Psoas muscle (tissue), 7 donors: ENCODE measurements at regions not wholly inside any gene's neighbourhood (a gene's known extent, or its start where the extent isn't known, plus 50 kb on each side); places are given as distances from the start of the nearest gene placed in this dataset.

ENCODE experiments used
- ATAC-seq, 4 donors: fragments of 200-7000 bp; cut with Tn5 transposase; one replicate each; pipeline ENCODE4 v1.9.1; 2020; ENCODE audit warnings: moderate library complexity in 3 of 4, mild to moderate bottlenecking in 2 of 4
- DNase-seq, 2 donors: peaks; one replicate each; pipeline ENCODE4 v3.0.0-alpha.2; 2020
- H3K27ac ChIP-seq: fragments of 200-600 bp; one replicate; pipeline ENCODE4 v1.8.0; 2022
- H3K27me3 ChIP-seq, 3 donors: fragments of 200-600 bp in 1 of 3; one replicate each; pipeline versions ENCODE4 v1.6.1 to v1.8.0; 2013 to 2022; ENCODE audit warnings: low read length in 2 of 3, mild to moderate bottlenecking in 2 of 3, moderate library complexity in 1 of 3; ENCODE audit not compliant: insufficient read depth in 3 of 3
- H3K36me3 ChIP-seq, 2 donors: fragments of 200-600 bp in 1 of 2; one replicate each; pipeline versions ENCODE4 v1.6.1 to v1.8.0; 2013 to 2022; ENCODE audit warnings: low read depth in 1 of 2, mild to moderate bottlenecking in 1 of 2, moderate library complexity in 1 of 2; ENCODE audit not compliant: insufficient read depth in 1 of 2
- H3K4me1 ChIP-seq: fragments of 200-600 bp; one replicate; pipeline ENCODE4 v1.8.0; 2022
- H3K4me3 ChIP-seq: fragments of 200-600 bp; one replicate; pipeline ENCODE4 v1.8.0; 2022; ENCODE audit warnings: mild to moderate bottlenecking
- H3K9me3 ChIP-seq: fragments of 200-600 bp; one replicate; pipeline ENCODE4 v1.8.0; 2022
- WGBS, 3 donors: extraction: QIAGEN DNeasy Blood & Tissue Kit; methylation state at CpG; one replicate each; pipeline versions ENCODE4 v1.1.6 to v1.1.7; 2013; 5-methylcytosine and 5-hydroxymethylcytosine counted together
- intact Hi-C, 2 donors: fragments of 100-400 bp; cut with DNase I; formaldehyde crosslinking; loops; one replicate each; pipeline versions ENCODE4 v1.11.0 to v1.14.2; 2022
- TF ChIP-seq, protein P1 (sequence below): fragments of 200-600 bp; IDR thresholded peaks from one replicate; pipeline ENCODE4 v1.8.0; 2022; ENCODE audit warnings: antibody characterized with exemption
- donor health status: healthy with polysubstance abuse.
- donor health status: DM: no; HTN: no; CAD: no; lungs with moderate emphysema.
- donor health status: Bipolar disorder and iron deficiency.
- donor health status: healthy.
- donor health status: DM: yes; HTN: yes; CAD: no.
- donor health status: DM: no; HTN: no; CAD: no.
- donor health status: DM: yes; HTN: yes; CAD: no.

DNA sequence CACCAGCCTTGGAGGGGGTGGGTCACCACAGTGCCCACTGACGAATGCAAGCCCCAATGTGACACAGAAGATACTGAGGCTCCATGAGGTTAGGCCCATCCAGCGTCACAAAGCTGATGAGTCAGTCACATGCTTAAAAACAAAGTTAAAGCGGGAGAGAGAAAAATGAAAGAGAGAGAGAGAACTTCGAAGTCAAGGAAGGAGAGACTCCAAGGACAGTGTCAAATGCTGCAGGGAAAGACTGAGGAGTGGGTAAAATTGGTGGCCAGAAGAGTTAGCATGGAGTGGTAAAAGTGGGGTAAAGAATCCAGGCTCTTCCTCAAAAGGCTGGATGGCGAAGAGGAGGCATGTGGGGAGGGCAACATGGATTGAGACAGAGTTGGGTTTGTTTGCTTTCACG, 201.9 kb upstream of the CCDC150 start:
- no peaks in the 10 kb centered on the region for H3K36me3 ChIP-seq
- WGBS, 3 donors, result 87 to 90% (median 89%) methylated on average over 6 of the region's 6 CpGs
- no peak overlapping the region for H3K27ac ChIP-seq
- H3K4me3 ChIP-seq, result no peak overlapping the region
- H3K27me3 ChIP-seq, result no peaks in the 10 kb centered on the region
- H3K9me3 ChIP-seq, result no peaks in the 10 kb centered on the region
- no peak for ATAC-seq
- no peaks in the 10 kb centered on the region for H3K4me1 ChIP-seq
- intact Hi-C loops, result no loop called here
- no peak for DNase-seq
- TF ChIP-seq, protein P1, sequence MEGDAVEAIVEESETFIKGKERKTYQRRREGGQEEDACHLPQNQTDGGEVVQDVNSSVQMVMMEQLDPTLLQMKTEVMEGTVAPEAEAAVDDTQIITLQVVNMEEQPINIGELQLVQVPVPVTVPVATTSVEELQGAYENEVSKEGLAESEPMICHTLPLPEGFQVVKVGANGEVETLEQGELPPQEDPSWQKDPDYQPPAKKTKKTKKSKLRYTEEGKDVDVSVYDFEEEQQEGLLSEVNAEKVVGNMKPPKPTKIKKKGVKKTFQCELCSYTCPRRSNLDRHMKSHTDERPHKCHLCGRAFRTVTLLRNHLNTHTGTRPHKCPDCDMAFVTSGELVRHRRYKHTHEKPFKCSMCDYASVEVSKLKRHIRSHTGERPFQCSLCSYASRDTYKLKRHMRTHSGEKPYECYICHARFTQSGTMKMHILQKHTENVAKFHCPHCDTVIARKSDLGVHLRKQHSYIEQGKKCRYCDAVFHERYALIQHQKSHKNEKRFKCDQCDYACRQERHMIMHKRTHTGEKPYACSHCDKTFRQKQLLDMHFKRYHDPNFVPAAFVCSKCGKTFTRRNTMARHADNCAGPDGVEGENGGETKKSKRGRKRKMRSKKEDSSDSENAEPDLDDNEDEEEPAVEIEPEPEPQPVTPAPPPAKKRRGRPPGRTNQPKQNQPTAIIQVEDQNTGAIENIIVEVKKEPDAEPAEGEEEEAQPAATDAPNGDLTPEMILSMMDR, result no peak

DNA sequence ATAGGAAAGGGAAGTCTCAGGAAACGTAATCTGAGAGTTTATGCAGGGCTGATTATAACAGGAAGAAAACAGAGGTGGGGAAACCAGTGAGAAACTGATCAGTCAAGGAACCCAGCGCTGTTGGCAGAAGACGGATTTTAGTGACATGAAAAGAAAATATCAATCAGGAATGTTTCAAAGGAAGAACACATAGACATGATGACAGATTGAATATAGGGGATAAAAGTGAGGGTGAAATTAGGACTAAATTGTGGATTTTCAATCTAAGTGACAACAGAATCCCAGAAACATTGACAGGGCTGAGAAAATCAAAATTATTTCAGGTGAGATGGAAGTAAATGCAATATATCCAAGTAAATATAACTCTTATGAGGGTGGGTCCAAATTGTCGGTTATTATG, 199.8 kb upstream of the CCDC150 start:
- Histone ChIP-seq H3K36me3 (no peaks in the 10 kb centered on the region), H3K27ac (no peak overlapping the region), H3K9me3 (no peaks in the 10 kb centered on the region), H3K4me1 (no peaks in the 10 kb centered on the region), H3K4me3 (no peak overlapping the region), H3K27me3 (no peaks in the 10 kb centered on the region)
- no peak for ATAC-seq
- no peak for DNase-seq
- intact Hi-C loops, result no loop called here
- WGBS, 3 donors, result 55 to 70% (median 61%) methylated on average over 4 of the region's 4 CpGs
- TF ChIP-seq, protein P1, result no peak

DNA sequence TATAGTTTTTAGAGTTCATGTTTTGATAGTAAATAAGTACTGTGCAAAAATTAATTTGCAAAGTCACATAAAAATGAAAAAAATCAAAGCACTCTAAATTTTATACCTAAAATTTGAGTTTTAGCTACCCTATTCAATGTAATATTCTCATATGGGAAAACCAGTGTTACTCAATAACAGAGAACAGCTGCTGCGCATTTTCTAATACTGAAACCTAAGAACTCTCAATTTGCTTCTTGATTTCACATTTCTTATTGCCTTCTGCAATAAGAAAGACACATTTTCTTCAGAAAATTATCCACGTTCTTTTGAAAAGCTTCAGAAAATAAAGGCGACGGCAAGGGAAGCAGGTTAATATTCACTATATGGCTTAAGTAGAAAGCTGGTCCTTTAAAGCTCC, 199.1 kb upstream of the CCDC150 start:
- no peak overlapping the region for H3K27ac ChIP-seq
- TF ChIP-seq, protein P1, result no peak
- no peaks in the 10 kb centered on the region for H3K27me3 ChIP-seq
- no peak for DNase-seq
- 34 to 53% (median 49%) methylated on average over 4 of the region's 4 CpGs for WGBS, 3 donors
- H3K4me1 ChIP-seq, result no peaks in the 10 kb centered on the region
- no peaks in the 10 kb centered on the region for H3K9me3 ChIP-seq
- no peak for ATAC-seq
- no peaks in the 10 kb centered on the region for H3K36me3 ChIP-seq
- no peak overlapping the region for H3K4me3 ChIP-seq
- intact Hi-C loops, result no loop called here

DNA sequence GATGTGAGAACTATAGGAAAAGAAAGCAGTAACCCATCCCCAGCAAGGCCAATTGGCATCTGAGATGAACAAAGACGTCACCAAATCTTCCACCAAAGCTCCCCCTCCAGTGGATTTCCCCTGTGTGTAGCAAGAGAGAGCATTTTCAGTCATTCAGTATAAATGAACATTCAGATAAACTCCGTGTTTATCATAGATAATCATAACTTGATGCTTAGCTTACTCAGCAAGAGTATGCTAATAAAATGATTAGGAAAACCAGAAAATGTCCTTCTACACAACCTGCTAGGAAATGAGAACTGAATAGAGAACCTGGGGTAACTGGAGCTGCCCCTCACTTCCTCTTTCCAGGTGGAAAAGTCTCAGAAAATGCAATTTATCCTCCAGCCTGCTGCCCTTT, 198.0 kb upstream of the CCDC150 start:
- TF ChIP-seq, protein P1, result no peak
- intact Hi-C loops, result no loop called here
- no peak for ATAC-seq

DNA sequence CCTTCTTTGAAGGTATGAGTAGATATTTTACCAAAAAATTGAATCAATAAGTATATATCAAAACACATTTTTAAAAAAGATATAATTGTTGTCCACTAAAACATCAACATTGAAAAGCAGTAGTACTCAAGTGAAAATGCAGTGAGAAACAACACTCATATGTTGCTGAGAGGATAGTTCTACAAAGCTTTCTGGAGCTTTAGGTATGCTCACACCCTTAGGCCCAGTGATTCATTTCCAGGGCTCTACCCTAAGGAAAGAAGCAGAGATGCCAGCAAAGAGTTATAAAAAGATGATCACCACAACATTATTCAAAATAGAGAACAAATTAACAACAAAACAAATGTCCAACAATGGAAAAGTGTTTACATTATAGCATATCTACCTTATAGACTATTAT, 197.3 kb upstream of the CCDC150 start:
- no peaks in the 10 kb centered on the region for H3K9me3 ChIP-seq
- no peak for ATAC-seq
- no peak overlapping the region for H3K4me3 ChIP-seq
- no peak overlapping the region for H3K27ac ChIP-seq
- intact Hi-C loops, result no loop called here
- TF ChIP-seq, protein P1, result no peak
- H3K4me1 ChIP-seq, result no peaks in the 10 kb centered on the region
- H3K36me3 ChIP-seq, result no peaks in the 10 kb centered on the region
- no peaks in the 10 kb centered on the region for H3K27me3 ChIP-seq
- DNase-seq, result no peak

More for the DNA sequence above, 198.0 kb upstream of the CCDC150 start:
- H3K4me3 ChIP-seq, result no peak overlapping the region
- H3K27me3 ChIP-seq, result no peaks in the 10 kb centered on the region
- no peak for DNase-seq
- H3K36me3 ChIP-seq, result no peaks in the 10 kb centered on the region
- no peaks in the 10 kb centered on the region for H3K9me3 ChIP-seq
- no peaks in the 10 kb centered on the region for H3K4me1 ChIP-seq
- H3K27ac ChIP-seq, result no peak overlapping the region
- 40 to 66% (median 45%) methylated on average over 2 of the region's 2 CpGs for WGBS, 3 donors
